C4-2B (cell line): ENCODE measurements at regions not wholly inside any gene's neighbourhood (a gene's known extent, or its start where the extent isn't known, plus 50 kb on each side); places are given as distances from the start of the nearest gene placed in this dataset.

ENCODE experiments used
- ZFX ChIP-seq: fragments of 450-650 bp; IDR thresholded peaks from 2 replicates; pipeline ENCODE4 v1.6.1; 2017
- TF ChIP-seq, protein P1 (sequence below): fragments of 450-650 bp; conservative IDR thresholded peaks from 2 replicates; pipeline ENCODE4 v1.5.1; 2017; ENCODE audit warnings: mild to moderate bottlenecking

DNA sequence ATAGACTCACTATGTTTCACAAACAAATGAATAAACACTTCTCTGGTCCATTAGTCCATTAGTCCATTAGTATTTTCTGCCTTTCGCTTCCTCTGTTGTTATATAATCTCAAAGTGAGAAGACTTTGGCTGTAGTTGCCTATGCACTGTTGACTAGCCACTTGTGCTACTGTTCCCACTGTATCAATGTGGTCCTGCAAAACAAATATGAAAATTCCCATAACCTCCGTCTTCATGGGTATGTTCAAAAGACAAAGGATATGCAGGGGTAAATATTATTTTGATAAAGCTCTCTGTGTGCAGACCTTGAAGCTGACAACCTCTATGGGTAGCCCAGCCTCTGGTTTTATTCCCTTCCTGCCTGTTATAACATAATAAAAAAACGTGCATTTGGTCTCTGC is 77.8 kb downstream of the DIO2 start:
- TF ChIP-seq, protein P1, sequence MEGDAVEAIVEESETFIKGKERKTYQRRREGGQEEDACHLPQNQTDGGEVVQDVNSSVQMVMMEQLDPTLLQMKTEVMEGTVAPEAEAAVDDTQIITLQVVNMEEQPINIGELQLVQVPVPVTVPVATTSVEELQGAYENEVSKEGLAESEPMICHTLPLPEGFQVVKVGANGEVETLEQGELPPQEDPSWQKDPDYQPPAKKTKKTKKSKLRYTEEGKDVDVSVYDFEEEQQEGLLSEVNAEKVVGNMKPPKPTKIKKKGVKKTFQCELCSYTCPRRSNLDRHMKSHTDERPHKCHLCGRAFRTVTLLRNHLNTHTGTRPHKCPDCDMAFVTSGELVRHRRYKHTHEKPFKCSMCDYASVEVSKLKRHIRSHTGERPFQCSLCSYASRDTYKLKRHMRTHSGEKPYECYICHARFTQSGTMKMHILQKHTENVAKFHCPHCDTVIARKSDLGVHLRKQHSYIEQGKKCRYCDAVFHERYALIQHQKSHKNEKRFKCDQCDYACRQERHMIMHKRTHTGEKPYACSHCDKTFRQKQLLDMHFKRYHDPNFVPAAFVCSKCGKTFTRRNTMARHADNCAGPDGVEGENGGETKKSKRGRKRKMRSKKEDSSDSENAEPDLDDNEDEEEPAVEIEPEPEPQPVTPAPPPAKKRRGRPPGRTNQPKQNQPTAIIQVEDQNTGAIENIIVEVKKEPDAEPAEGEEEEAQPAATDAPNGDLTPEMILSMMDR: no peak
- no peak for TF ChIP-seq ZFX
